ENCODE measurements at regions not wholly inside any gene's neighbourhood (a gene's known extent, or its start where the extent isn't known, plus 50 kb on each side); places are given as distances from the start of the nearest gene placed in this dataset.
"Not testable (repeated sequence)": the region's sequence is repeated elsewhere in the genome, so short reads cannot be mapped to it uniquely, and the experiment has no call there.

- no peak for DNase-seq
Measured at GRCh38 chr6:882084-882598, 189.2 kb upstream of the EXOC2 start.

- DNase-seq: no peak
Measured at GRCh38 chr6:878179-878578, 185.2 kb upstream of the EXOC2 start.

DNA sequence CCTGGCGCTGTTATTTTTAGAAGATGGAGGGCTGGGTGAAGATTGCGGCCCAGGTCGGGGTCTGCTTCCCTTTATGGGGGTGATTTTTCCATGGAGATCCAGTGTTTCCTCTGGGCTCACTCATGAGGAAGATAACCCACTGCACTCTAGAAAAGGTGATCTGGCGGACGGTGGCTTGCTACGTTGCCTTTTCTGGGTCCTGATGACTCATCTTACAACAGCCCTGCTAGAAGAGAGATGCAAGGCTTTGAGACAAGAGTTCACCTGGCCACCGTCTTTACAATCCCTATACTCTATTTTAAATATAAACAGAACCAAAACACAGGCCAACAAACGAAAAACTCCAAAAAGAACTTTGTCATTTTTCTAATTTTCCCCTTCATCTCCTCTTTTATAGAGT, 182.1 kb upstream of the EXOC2 start:
- no peak for DNase-seq

GRCh38 chr6:872570-873125, 179.7 kb upstream of the EXOC2 start:
- DNase-seq: no peak

DNA sequence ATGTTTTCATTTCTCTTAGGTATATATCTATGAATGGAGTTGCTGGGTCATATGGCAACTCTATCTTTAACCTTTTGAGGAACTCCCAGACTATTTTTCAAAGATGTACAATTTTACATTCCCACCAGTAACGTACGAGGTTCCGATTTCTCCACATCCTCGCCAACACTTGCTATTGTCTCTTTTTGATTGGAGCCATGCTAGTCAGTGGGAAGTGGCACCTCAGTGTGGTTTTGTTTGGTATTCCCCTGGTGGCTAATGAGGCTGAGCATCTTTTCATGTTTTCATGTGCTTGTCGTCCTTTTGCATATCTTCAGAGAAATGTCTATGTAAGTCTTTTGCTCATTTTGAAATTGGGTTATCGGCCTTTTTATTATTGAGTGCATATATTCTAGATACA, 178.6 kb upstream of the EXOC2 start:
- no peak for DNase-seq

GRCh38 chr6:870096-870495, 177.2 kb upstream of the EXOC2 start:
- no peak for DNase-seq

GRCh38 chr6:868201-868600, 175.3 kb upstream of the EXOC2 start:
- no peak for DNase-seq

- DNase-seq: no peak
Measured at GRCh38 chr6:867378-867777, 174.4 kb upstream of the EXOC2 start.

GRCh38 chr6:866316-866715, 173.4 kb upstream of the EXOC2 start:
- DNase-seq: no peak

- no peak for DNase-seq
Measured at GRCh38 chr6:865846-866245, 172.9 kb upstream of the EXOC2 start.

DNA sequence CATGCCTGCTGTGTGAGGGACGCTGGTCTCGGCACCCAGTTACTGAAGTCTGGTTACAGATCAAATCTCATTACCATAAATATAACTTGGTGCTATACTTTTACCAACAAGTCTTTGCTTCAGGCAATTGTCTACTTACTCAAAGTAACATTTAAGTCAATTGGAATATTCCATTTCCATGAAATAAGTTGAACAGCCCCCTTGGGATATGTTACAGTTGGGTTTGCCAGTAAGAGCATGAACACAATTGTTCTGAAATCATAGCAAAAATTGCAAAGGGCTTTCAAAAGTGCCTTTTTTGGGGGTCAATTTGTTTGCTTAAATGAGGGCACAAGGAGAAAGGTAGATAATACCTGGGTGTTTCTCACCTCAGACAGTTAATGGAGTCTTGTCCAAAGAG, 170.9 kb upstream of the EXOC2 start:
- no peak for DNase-seq

DNA sequence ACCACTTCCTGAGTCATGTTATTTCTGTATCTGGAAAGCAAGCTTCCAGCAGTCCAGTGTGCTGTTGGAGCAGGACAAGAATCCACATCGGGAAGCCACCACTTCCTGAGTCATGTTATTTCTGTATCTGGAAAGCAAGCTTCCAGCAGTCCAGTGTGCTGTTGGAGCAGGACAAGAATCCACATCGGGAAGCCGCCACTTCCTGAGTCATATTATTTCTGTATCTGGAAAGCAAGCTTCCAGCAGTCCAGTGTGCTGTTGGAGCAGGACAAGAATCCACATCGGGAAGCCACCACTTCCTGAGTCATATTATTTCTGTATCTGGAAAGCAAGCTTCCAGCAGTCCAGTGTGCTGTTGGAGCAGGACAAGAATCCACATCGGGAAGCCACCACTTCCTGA, 170.2 kb upstream of the EXOC2 start:
- DNase-seq: not testable (repeated sequence)

GRCh38 chr6:859936-860335, 167.0 kb upstream of the EXOC2 start:
- no peak for DNase-seq

DNA sequence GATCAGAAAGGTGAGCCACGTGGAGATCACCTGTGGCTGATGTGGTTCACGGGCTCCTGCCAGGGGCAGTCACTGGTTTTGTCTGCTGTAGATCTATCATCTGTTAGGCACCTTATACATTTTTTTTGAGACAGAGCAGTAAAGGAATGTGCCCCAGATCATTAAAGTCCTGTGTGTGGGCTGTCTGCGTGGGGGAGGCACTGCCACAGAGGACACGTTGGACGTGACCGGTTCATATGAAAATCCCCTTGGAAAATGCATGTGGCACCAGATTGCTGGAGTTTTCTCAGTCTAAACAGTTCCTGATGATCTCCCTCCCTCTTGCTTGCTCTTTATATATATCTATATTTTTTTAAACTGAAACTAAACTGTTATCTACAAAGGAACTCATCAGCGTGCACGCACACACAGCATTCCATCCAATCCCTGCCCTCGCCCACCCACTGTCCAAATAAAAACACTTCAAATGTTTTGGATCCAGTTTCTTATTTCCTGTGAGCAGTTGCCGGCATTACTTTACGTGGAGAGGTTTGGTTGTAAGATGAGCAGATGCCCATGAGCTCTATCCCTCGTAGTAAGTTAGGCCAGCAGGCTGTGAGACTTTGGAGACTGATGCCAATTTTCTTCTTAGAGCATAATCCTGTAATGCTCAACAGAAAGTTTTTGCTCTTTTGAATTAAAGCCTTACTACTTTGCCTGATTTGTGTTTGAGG, 161.6 kb upstream of the EXOC2 start:
- no peak for DNase-seq

GRCh38 chr6:852216-852615, 159.3 kb upstream of the EXOC2 start:
- DNase-seq: not testable (repeated sequence)

DNA sequence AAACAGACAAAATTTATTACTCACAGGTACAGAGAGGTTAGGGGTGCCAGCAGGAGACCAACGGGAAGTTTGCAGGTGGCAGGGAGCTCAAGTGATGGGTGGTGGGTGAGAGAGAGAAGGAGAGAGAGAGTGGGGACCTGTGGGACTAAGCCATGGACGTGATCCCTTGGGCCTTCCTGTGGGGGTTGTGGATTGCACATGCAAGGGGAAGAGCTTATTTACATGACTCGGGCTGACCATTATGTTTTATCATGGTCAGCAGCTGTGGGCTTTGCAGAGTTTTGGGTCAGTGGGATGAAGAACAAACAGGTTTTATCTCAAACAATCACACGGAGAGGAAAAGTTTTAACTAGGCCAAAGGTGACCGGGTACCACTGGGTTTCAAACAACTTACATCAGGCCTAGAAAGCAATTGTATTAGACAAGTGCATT, 156.2 kb upstream of the EXOC2 start:
- DNase-seq: no peak

GRCh38 chr6:845566-845965, 152.6 kb upstream of the EXOC2 start:
- no peak for DNase-seq

GRCh38 chr6:845101-845500, 152.2 kb upstream of the EXOC2 start:
- DNase-seq: no peak

GRCh38 chr6:842141-842540, 149.2 kb upstream of the EXOC2 start:
- DNase-seq: no peak

- no peak for DNase-seq
Measured at GRCh38 chr6:841569-841968, 148.6 kb upstream of the EXOC2 start.

GRCh38 chr6:839201-839600, 146.3 kb upstream of the EXOC2 start:
- DNase-seq: no peak

DNA sequence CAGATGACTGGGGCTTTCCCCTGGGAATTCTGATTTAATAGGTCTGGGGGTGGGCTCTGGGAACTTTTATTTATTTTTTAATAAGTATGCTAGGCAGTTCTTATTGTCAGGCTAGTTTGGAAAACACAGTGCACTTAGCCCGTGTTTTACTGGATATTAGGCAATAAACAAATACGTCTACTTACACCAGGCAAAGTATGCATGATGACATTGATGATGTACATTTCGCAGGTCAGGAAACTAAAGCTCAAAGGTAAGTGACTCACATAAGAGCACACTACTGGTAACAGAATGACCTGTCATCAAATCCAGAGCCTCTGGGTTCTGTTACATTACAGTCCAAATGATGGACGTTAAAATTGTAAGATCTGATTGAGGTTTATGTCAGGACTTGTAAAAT, 144.4 kb upstream of the EXOC2 start:
- no peak for DNase-seq

GRCh38 chr6:836276-836853, 143.4 kb upstream of the EXOC2 start:
- DNase-seq: no peak

GRCh38 chr6:835476-836160, 142.7 kb upstream of the EXOC2 start:
- no peak for DNase-seq
